IPS-18c (cell line): ENCODE measurements at regions not wholly inside any gene's neighbourhood (a gene's known extent, or its start where the extent isn't known, plus 50 kb on each side); places are given as distances from the start of the nearest gene placed in this dataset.

Experiments
- H3K4me3 ChIP-seq: 2 replicates; pipeline ENCODE4 v1.7.0; 2013; ENCODE audit warnings: low read depth, mild to moderate bottlenecking, low read length, moderate library complexity; ENCODE audit not compliant: insufficient read depth
- H3K9me3 ChIP-seq: one replicate; pipeline ENCODE4 v1.6.1; 2013; ENCODE audit warnings: mild to moderate bottlenecking, low read length, moderate library complexity; ENCODE audit not compliant: control insufficient read depth, insufficient read depth

- no peak overlapping the region for H3K4me3 ChIP-seq
- H3K9me3 ChIP-seq, result peaks cover 2% of the 10 kb centered on the region
These were observed 53.7 kb upstream of the TRAK1 start for GRCh38 chr3:42037318-42037945.

GRCh38 chr3:42036483-42036823, 54.7 kb upstream of the TRAK1 start:
- Histone ChIP-seq H3K9me3 (peaks cover 2% of the 10 kb centered on the region), H3K4me3 (no peak overlapping the region)

GRCh38 chr3:42035816-42036482, 55.2 kb upstream of the TRAK1 start:
- Histone ChIP-seq H3K4me3 (no peak overlapping the region), H3K9me3 (peaks cover 2% of the 10 kb centered on the region)

GRCh38 chr3:42035007-42035406, 56.1 kb upstream of the TRAK1 start:
- Histone ChIP-seq H3K4me3 (no peak overlapping the region), H3K9me3 (peaks cover 2% of the 10 kb centered on the region)

- Histone ChIP-seq H3K4me3 (no peak overlapping the region), H3K9me3 (peaks cover 2% of the 10 kb centered on the region)
These were observed 57.4 kb upstream of the TRAK1 start for GRCh38 chr3:42033741-42034140.

GRCh38 chr3:42032693-42033349, 58.3 kb upstream of the TRAK1 start:
- Histone ChIP-seq H3K9me3 (peaks cover under 1% of the 10 kb centered on the region), H3K4me3 (no peak overlapping the region)

GRCh38 chr3:42031808-42032480, 59.2 kb upstream of the TRAK1 start:
- H3K4me3 ChIP-seq, result no peak overlapping the region
- no peaks in the 10 kb centered on the region for H3K9me3 ChIP-seq

GRCh38 chr3:42028474-42028873, 62.7 kb upstream of the TRAK1 start:
- H3K9me3 ChIP-seq, result no peaks in the 10 kb centered on the region
- no peak overlapping the region for H3K4me3 ChIP-seq

GRCh38 chr3:42027571-42027970, 63.6 kb upstream of the TRAK1 start:
- H3K9me3 ChIP-seq, result no peaks in the 10 kb centered on the region
- no peak overlapping the region for H3K4me3 ChIP-seq

- Histone ChIP-seq H3K4me3 (no peak overlapping the region; the same call in 1 of the 2 replicates), H3K9me3 (no peaks in the 10 kb centered on the region)
These were observed 63.7 kb upstream of the ULK4 start for GRCh38 chr3:42025370-42026138.

- Histone ChIP-seq H3K9me3 (no peaks in the 10 kb centered on the region), H3K4me3 (no peak overlapping the region; the same call in 1 of the 2 replicates)
These were observed 62.9 kb upstream of the ULK4 start for GRCh38 chr3:42024591-42025351.

GRCh38 chr3:42023380-42023779, 61.5 kb upstream of the ULK4 start:
- Histone ChIP-seq H3K4me3 (no peak overlapping the region), H3K9me3 (no peaks in the 10 kb centered on the region)

GRCh38 chr3:42022355-42022754, 60.5 kb upstream of the ULK4 start:
- no peaks in the 10 kb centered on the region for H3K9me3 ChIP-seq
- no peak overlapping the region for H3K4me3 ChIP-seq

- Histone ChIP-seq H3K4me3 (no peak overlapping the region), H3K9me3 (no peaks in the 10 kb centered on the region)
These were observed 58.9 kb upstream of the ULK4 start for GRCh38 chr3:42020684-42021307.

GRCh38 chr3:42019953-42020260, 58.0 kb upstream of the ULK4 start:
- H3K4me3 ChIP-seq, result no peak overlapping the region
- no peaks in the 10 kb centered on the region for H3K9me3 ChIP-seq

GRCh38 chr3:42019144-42019952, 57.4 kb upstream of the ULK4 start:
- Histone ChIP-seq H3K4me3 (no peak overlapping the region), H3K9me3 (no peaks in the 10 kb centered on the region)
